ENCODE measurements at regions not wholly inside any gene's neighbourhood (a gene's known extent, or its start where the extent isn't known, plus 50 kb on each side); places are given as distances from the start of the nearest gene placed in this dataset.

DNA sequence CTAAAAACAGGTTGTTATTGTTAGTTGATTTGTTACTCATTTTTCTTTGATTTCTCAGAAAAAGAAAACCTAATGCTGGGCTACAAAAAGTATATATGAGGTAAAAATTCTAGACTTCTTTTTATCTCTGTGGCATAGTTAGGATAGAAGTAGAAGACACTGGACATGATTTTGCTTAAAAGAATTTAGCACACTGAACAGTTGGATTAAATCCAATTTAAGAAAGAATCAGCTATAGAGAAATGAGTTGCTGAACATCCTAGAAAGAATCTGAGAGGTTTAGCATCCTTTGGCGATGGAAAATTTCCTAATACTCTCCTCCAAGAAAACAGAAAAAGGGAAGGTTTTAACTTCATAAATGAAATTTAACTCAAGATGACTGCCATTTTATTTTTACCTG lies 259.7 kb downstream of the TBL1XR1 start:
- TF ChIP-seq, protein P1, sequence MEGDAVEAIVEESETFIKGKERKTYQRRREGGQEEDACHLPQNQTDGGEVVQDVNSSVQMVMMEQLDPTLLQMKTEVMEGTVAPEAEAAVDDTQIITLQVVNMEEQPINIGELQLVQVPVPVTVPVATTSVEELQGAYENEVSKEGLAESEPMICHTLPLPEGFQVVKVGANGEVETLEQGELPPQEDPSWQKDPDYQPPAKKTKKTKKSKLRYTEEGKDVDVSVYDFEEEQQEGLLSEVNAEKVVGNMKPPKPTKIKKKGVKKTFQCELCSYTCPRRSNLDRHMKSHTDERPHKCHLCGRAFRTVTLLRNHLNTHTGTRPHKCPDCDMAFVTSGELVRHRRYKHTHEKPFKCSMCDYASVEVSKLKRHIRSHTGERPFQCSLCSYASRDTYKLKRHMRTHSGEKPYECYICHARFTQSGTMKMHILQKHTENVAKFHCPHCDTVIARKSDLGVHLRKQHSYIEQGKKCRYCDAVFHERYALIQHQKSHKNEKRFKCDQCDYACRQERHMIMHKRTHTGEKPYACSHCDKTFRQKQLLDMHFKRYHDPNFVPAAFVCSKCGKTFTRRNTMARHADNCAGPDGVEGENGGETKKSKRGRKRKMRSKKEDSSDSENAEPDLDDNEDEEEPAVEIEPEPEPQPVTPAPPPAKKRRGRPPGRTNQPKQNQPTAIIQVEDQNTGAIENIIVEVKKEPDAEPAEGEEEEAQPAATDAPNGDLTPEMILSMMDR (conservative IDR thresholded peaks at IDR 0.05), result no peak
- TF ChIP-seq EZH2 (IDR thresholded peaks at IDR 0.05; ENCODE audit: low read depth), result no peak

All from PC-9 (cell line).